ENCODE measurements at regions not wholly inside any gene's neighbourhood (a gene's known extent, or its start where the extent isn't known, plus 50 kb on each side); places are given as distances from the start of the nearest gene placed in this dataset.
"Not testable (repeated sequence)": the region's sequence is repeated elsewhere in the genome, so short reads cannot be mapped to it uniquely, and the experiment has no call there.

DNA sequence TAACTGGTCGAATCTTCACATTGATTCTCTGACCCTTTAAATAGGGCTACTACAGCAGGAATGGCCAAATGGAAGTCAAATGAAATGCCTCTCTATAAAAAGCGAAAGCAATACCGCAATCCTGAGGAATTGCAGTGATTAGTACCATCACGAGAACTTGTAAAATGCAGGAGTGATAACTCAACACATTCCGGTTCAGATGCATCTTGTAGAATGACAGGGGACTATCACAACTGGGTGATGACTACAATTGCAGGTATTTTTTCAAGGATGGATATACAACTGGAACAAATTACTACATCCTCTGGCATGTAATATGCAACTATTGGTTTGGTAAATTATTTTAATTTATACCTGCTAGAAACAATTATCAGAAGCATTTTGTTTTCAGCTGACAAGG lies 140.4 kb downstream of the PCDH20 start:
- CTCF ChIA-PET, result no interaction called here
- no peak overlapping the region for H3K4me3 ChIP-seq
- TF ChIP-seq EZH2 (IDR thresholded peaks at IDR 0.05; ENCODE audit: low read depth), result no peak
- TF ChIP-seq, protein P1, sequence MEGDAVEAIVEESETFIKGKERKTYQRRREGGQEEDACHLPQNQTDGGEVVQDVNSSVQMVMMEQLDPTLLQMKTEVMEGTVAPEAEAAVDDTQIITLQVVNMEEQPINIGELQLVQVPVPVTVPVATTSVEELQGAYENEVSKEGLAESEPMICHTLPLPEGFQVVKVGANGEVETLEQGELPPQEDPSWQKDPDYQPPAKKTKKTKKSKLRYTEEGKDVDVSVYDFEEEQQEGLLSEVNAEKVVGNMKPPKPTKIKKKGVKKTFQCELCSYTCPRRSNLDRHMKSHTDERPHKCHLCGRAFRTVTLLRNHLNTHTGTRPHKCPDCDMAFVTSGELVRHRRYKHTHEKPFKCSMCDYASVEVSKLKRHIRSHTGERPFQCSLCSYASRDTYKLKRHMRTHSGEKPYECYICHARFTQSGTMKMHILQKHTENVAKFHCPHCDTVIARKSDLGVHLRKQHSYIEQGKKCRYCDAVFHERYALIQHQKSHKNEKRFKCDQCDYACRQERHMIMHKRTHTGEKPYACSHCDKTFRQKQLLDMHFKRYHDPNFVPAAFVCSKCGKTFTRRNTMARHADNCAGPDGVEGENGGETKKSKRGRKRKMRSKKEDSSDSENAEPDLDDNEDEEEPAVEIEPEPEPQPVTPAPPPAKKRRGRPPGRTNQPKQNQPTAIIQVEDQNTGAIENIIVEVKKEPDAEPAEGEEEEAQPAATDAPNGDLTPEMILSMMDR (conservative IDR thresholded peaks at IDR 0.05), result no peak
- no peaks in the 10 kb centered on the region for H3K9me2 ChIP-seq (ENCODE audit: insufficient read depth)
- H2AFZ ChIP-seq, result no peak overlapping the region
- no peaks in the 10 kb centered on the region for H4K20me1 ChIP-seq (ENCODE audit: insufficient read depth)
- no peaks in the 10 kb centered on the region for H3K79me2 ChIP-seq (ENCODE audit: low read depth)
- H3K9me3 ChIP-seq (ENCODE audit: insufficient read depth, low read depth), result no peaks in the 10 kb centered on the region
- POLR2A ChIA-PET (ENCODE audit: unreplicated experiment), result no interaction called here
- intact Hi-C loops (cut with micrococcal nuclease; ENCODE audit: unreplicated experiment), result no loop called here
- no peaks in the 10 kb centered on the region for H3F3A ChIP-seq (ENCODE audit: insufficient read depth, low read depth)
- no peak overlapping the region for H3K4me2 ChIP-seq
- BruUV-seq (replicated peaks), result no TSS peak
- no peaks in the 10 kb centered on the region for H3K36me3 ChIP-seq (ENCODE audit: low read depth)
- no peaks in the 10 kb centered on the region for H3K4me1 ChIP-seq (replicated peaks; ENCODE audit: insufficient read depth)
- no peak overlapping the region for H3K27ac ChIP-seq
- no peak for DNase-seq
- no peaks in the 10 kb centered on the region for H3K27me3 ChIP-seq (ENCODE audit: insufficient read depth, low read depth)

DNA sequence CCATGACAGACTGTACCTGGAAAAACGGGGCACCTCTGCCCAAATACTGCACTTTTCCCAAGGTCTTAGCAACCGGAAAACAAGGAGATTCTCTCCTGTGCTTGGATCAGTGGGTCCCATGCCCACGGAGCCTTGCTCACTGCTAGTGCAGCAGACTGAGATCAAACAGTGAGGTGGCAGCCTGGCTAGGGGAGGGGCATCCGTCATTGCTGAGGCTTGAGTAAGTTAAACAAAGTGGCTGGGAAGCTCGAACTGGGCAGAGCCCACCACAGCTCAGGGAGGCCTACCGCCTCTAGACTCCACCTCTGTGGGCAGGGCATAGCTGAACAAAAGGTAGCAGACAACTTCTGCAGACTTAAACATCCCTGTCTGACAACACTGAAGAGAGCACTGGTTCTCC lies 148.8 kb downstream of the PCDH20 start:
- POLR2A ChIA-PET (ENCODE audit: unreplicated experiment); BruUV-seq (replicated peaks); H3K4me2 ChIP-seq; H3K9me2 ChIP-seq (ENCODE audit: insufficient read depth); H3F3A ChIP-seq (ENCODE audit: insufficient read depth, low read depth); H4K20me1 ChIP-seq (ENCODE audit: insufficient read depth); H3K36me3 ChIP-seq (ENCODE audit: low read depth); DNase-seq; intact Hi-C loops (cut with micrococcal nuclease; ENCODE audit: unreplicated experiment); H3K79me2 ChIP-seq (ENCODE audit: low read depth); H3K4me1 ChIP-seq (replicated peaks; ENCODE audit: insufficient read depth); H2AFZ ChIP-seq; H3K27ac ChIP-seq; H3K27me3 ChIP-seq (ENCODE audit: insufficient read depth, low read depth); H3K4me3 ChIP-seq; H3K9me3 ChIP-seq (ENCODE audit: insufficient read depth, low read depth): not testable (repeated sequence)
- CTCF ChIA-PET, result interaction anchor here (0.5 kb wide), 1 partner anchor 814 kb away, joined by 3 read pairs; no protein-coding TSS in a partner anchor

DNA sequence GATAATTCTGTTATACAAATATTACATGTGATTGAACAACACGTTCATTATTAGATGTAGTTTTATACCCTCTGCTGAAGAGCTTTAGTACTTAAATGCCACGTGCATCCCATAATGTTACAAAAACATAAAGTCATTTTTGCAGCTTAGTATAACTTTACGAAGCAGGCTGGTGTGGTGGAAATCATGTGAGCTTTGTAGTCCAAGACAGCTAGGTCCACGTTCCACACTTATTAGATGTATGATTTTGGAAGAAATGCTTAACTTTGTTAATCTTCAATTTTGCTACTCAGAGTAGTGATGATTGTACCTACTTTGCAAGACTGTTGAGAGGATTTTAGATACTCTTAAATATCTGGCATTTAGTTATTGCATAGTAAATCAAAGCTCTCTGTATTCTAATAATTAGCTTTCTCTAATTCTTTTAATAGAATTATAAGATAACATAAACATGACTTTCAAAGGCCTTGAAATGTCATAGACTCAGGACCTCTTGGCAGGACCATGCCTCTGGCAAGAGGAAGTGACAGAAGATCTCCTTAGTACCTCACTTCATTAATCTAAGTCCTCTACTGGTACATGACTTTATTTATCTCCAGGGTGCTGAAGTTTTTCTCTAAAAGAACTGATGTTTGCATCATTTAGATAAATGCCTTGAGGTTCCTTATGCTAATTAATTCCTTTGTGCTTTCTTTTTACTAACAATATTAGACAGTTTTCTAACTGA lies 153.7 kb downstream of the PCDH20 start:
- DNase-seq, result no peak
- no TSS peak for BruUV-seq (replicated peaks)
- TF ChIP-seq EZH2 (IDR thresholded peaks at IDR 0.05; ENCODE audit: low read depth), result no peak
- TF ChIP-seq, protein P1 (conservative IDR thresholded peaks at IDR 0.05), result no peak
- no peaks in the 10 kb centered on the region for H3K4me1 ChIP-seq (replicated peaks; ENCODE audit: insufficient read depth)
- H3K9me3 ChIP-seq (ENCODE audit: insufficient read depth, low read depth), result no peaks in the 10 kb centered on the region
- intact Hi-C loops (cut with micrococcal nuclease; ENCODE audit: unreplicated experiment), result no loop called here
- ChIA-PET CTCF (no interaction called here), POLR2A (ENCODE audit: unreplicated experiment) (no interaction called here)
- no peak overlapping the region for H2AFZ ChIP-seq
- H3K27me3 ChIP-seq (ENCODE audit: insufficient read depth, low read depth), result no peaks in the 10 kb centered on the region
- no peak overlapping the region for H3K27ac ChIP-seq
- no peak overlapping the region for H3K4me2 ChIP-seq
- no peaks in the 10 kb centered on the region for H4K20me1 ChIP-seq (ENCODE audit: insufficient read depth)
- H3K4me3 ChIP-seq, result no peak overlapping the region
- no peaks in the 10 kb centered on the region for H3K79me2 ChIP-seq (ENCODE audit: low read depth)
- H3K9me2 ChIP-seq (ENCODE audit: insufficient read depth), result no peaks in the 10 kb centered on the region
- no peaks in the 10 kb centered on the region for H3K36me3 ChIP-seq (ENCODE audit: low read depth)
- H3F3A ChIP-seq (ENCODE audit: insufficient read depth, low read depth), result no peaks in the 10 kb centered on the region

DNA sequence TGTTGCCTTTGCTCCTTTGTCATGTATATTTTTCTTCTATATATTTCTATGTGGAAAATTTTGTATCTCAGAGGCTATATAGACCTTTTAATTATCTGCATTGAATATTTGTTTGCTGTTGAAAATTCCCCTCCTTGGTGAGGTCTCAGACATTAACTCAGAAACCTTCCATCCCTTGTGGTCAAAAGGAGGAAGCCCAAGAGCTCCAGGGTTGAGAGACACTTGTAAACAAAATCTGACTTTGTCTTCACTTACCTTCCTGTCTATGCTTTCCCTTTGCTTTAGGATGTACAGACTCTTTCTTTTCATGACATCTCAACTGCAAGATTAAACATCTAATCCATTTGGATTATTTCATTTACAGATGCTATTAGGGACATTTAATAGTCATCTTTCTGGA lies 157.5 kb downstream of the PCDH20 start:
- Histone ChIP-seq H3K27me3 (ENCODE audit: insufficient read depth, low read depth) (no peaks in the 10 kb centered on the region), H3K4me2 (no peak overlapping the region), H3F3A (ENCODE audit: insufficient read depth, low read depth) (no peaks in the 10 kb centered on the region), H3K4me1 (replicated peaks; ENCODE audit: insufficient read depth) (no peaks in the 10 kb centered on the region), H4K20me1 (ENCODE audit: insufficient read depth) (no peaks in the 10 kb centered on the region), H2AFZ (no peak overlapping the region), H3K79me2 (ENCODE audit: low read depth) (no peaks in the 10 kb centered on the region), H3K9me2 (ENCODE audit: insufficient read depth) (no peaks in the 10 kb centered on the region), H3K27ac (no peak overlapping the region), H3K36me3 (ENCODE audit: low read depth) (no peaks in the 10 kb centered on the region), H3K4me3 (no peak overlapping the region), H3K9me3 (ENCODE audit: insufficient read depth, low read depth) (no peaks in the 10 kb centered on the region)
- TF ChIP-seq, protein P1 (conservative IDR thresholded peaks at IDR 0.05), result no peak
- TF ChIP-seq EZH2 (IDR thresholded peaks at IDR 0.05; ENCODE audit: low read depth), result no peak
- DNase-seq, result no peak
- ChIA-PET CTCF (no interaction called here), POLR2A (ENCODE audit: unreplicated experiment) (no interaction called here)
- intact Hi-C loops (cut with micrococcal nuclease; ENCODE audit: unreplicated experiment), result no loop called here
- BruUV-seq (replicated peaks), result no TSS peak
